CD4-positive, alpha-beta T cell (primary cell): ENCODE measurements at regions not wholly inside any gene's neighbourhood (a gene's known extent, or its start where the extent isn't known, plus 50 kb on each side); places are given as distances from the start of the nearest gene placed in this dataset.

Experiments used
- ATAC-seq: fragments of 200-7000 bp; cut with Tn5 transposase; one replicate; pipeline ENCODE4 v1.10.0; 2022; ENCODE audit warnings: mild to moderate bottlenecking; ENCODE audit not compliant: poor library complexity
- CTCF ChIA-PET: fragments of 350-600 bp; sonication (Branson Sonifier 250); formaldehyde crosslinking; loops from one replicate; lab custom pipeline; 2021; ENCODE audit warnings: antibody characterized with exemption, inconsistent platforms; lab: Charles Lee
- POLR2A ChIA-PET: fragments of 350-600 bp; sonication (Branson Sonifier 250); formaldehyde crosslinking; loops from one replicate; lab custom pipeline; 2021; ENCODE audit warnings: antibody characterized with exemption, inconsistent platforms; lab: Charles Lee
- DNase-seq, 14 experiments: peaks; one replicate each; pipeline ENCODE4 v3.0.0-alpha.2; 2013 to 2020; ENCODE audit warnings: mixed read lengths in 2 of 14
- H3K27ac ChIP-seq, 2 donors: one replicate each; pipeline versions ENCODE4 v1.5.1 to v1.7.0; 2013; ENCODE audit warnings: low read length in 2 of 2, low read depth in 1 of 2, mild to moderate bottlenecking in 1 of 2
- H3K27me3 ChIP-seq, 2 experiments: 1 replicate in 1 of 2; 2 replicates in 1 of 2; pipeline versions ENCODE4 v1.6.1 to v1.7.0; 2013; ENCODE audit warnings: low read length in 2 of 2, control low read depth in 1 of 2, mild to moderate bottlenecking in 1 of 2, moderate library complexity in 1 of 2; ENCODE audit not compliant: insufficient read depth in 2 of 2, control insufficient read depth in 1 of 2
- H3K36me3 ChIP-seq: one replicate; pipeline ENCODE4 v1.6.1; 2013; ENCODE audit warnings: low read length, control low read depth; ENCODE audit not compliant: insufficient read depth
- H3K4me1 ChIP-seq: one replicate; pipeline ENCODE4 v1.6.1; 2013; ENCODE audit warnings: low read length, control low read depth; ENCODE audit not compliant: insufficient read depth
- H3K4me3 ChIP-seq: one replicate; pipeline ENCODE4 v1.5.1; 2013; ENCODE audit warnings: mild to moderate bottlenecking, low read length, moderate library complexity
- H3K9me3 ChIP-seq, 2 experiments: 1 replicate in 1 of 2; 2 replicates in 1 of 2; pipeline versions ENCODE4 v1.6.1 to v1.7.0; 2013; ENCODE audit warnings: low read length in 2 of 2, mild to moderate bottlenecking in 2 of 2, control low read depth in 1 of 2, moderate library complexity in 1 of 2; ENCODE audit not compliant: control insufficient read depth in 1 of 2, insufficient read depth in 1 of 2
- H3K27ac Mint-ChIP-seq: one replicate; pipeline ENCODE4 v1.8.0; 2020; ENCODE audit warnings: mixed read lengths
- H3K27me3 Mint-ChIP-seq: one replicate; pipeline ENCODE4 v1.8.0; 2021; ENCODE audit warnings: mixed read lengths
- H3K36me3 Mint-ChIP-seq: one replicate; pipeline ENCODE4 v1.8.0; 2021; ENCODE audit warnings: low read depth, mixed read lengths
- H3K4me1 Mint-ChIP-seq: one replicate; pipeline ENCODE4 v1.8.0; 2021; ENCODE audit warnings: low read depth, mixed read lengths
- H3K4me3 Mint-ChIP-seq: one replicate; pipeline ENCODE4 v1.8.0; 2020; ENCODE audit warnings: mild to moderate bottlenecking, mixed read lengths
- H3K9me3 Mint-ChIP-seq: one replicate; pipeline ENCODE4 v1.8.0; 2020; ENCODE audit warnings: mixed read lengths
- CTCF ChIP-seq: fragments of 200-600 bp; IDR thresholded peaks from one replicate; pipeline ENCODE4 v1.8.0; 2022; ENCODE audit warnings: antibody characterized with exemption, mild to moderate bottlenecking
- intact Hi-C, 2 experiments: fragments of 100-400 bp; cut with DNase I in 1 of 2; cut with micrococcal nuclease in 1 of 2; formaldehyde crosslinking; loops; one replicate each; pipeline versions ENCODE4 v1.15.1 to v1.9.0; 2023 to 2025; cut with DNase I, micrococcal nuclease

GRCh38 chr5:136766456-136766855 lies 401.1 kb upstream of the TRPC7 start:
- H3K27me3 Mint-ChIP-seq = no peaks in the 10 kb centered on the region
- H3K27ac ChIP-seq = no peak overlapping the region
- TF ChIP-seq CTCF = no peak
- CTCF ChIA-PET = no interaction called here
- peaks cover 0 to 10% of the 10 kb centered on the region in 2 experiments for H3K9me3 ChIP-seq
- intact Hi-C loops = no loop called here
- POLR2A ChIA-PET = no interaction called here
- DNase-seq = no peak
- no peaks in the 10 kb centered on the region for H3K4me1 Mint-ChIP-seq
- H3K4me1 ChIP-seq = no peaks in the 10 kb centered on the region
- no peaks in the 10 kb centered on the region for H3K27me3 ChIP-seq
- H3K4me3 ChIP-seq = no peak overlapping the region
- no peak overlapping the region for H3K27ac Mint-ChIP-seq
- H3K36me3 ChIP-seq = no peaks in the 10 kb centered on the region
- no peaks in the 10 kb centered on the region for H3K9me3 Mint-ChIP-seq
- ATAC-seq = no peak
- no peak overlapping the region for H3K4me3 Mint-ChIP-seq
- no peaks in the 10 kb centered on the region for H3K36me3 Mint-ChIP-seq

- DNase-seq (no peak), ATAC-seq (no peak)
- ChIA-PET POLR2A (no interaction called here), CTCF (no interaction called here)
- TF ChIP-seq CTCF = no peak
- Histone ChIP-seq H3K27me3 (no peaks in the 10 kb centered on the region), H3K9me3 (peaks cover 0 to 6% of the 10 kb centered on the region in 2 experiments), H3K4me3 (no peak overlapping the region), H3K27ac (no peak overlapping the region), H3K36me3 (no peaks in the 10 kb centered on the region), H3K4me1 (no peaks in the 10 kb centered on the region)
- H3K4me3 Mint-ChIP-seq = no peak overlapping the region
- H3K36me3 Mint-ChIP-seq = no peaks in the 10 kb centered on the region
- H3K27ac Mint-ChIP-seq = no peak overlapping the region
- H3K27me3 Mint-ChIP-seq = no peaks in the 10 kb centered on the region
- no peaks in the 10 kb centered on the region for H3K4me1 Mint-ChIP-seq
- intact Hi-C loops = no loop called here
- no peaks in the 10 kb centered on the region for H3K9me3 Mint-ChIP-seq
These were observed 399.3 kb upstream of the TRPC7 start for GRCh38 chr5:136764601-136765000.

GRCh38 chr5:136763548-136763947 lies 398.2 kb upstream of the TRPC7 start:
- H3K4me1 Mint-ChIP-seq = no peaks in the 10 kb centered on the region
- H3K36me3 ChIP-seq = no peaks in the 10 kb centered on the region
- DNase-seq (no peak), ATAC-seq (no peak)
- no peaks in the 10 kb centered on the region for H3K27me3 ChIP-seq
- H3K27ac ChIP-seq = no peak overlapping the region
- no peaks in the 10 kb centered on the region for H3K9me3 ChIP-seq
- no peaks in the 10 kb centered on the region for H3K27me3 Mint-ChIP-seq
- no peak overlapping the region for H3K4me3 Mint-ChIP-seq
- H3K27ac Mint-ChIP-seq = no peak overlapping the region
- intact Hi-C loops = no loop called here
- H3K9me3 Mint-ChIP-seq = no peaks in the 10 kb centered on the region
- POLR2A ChIA-PET = no interaction called here
- H3K36me3 Mint-ChIP-seq = no peaks in the 10 kb centered on the region
- H3K4me3 ChIP-seq = no peak overlapping the region
- CTCF ChIA-PET = no interaction called here
- no peak for TF ChIP-seq CTCF
- H3K4me1 ChIP-seq = no peaks in the 10 kb centered on the region
